ENCODE measurements at regions not wholly inside any gene's neighbourhood (a gene's known extent, or its start where the extent isn't known, plus 50 kb on each side); places are given as distances from the start of the nearest gene placed in this dataset.

GRCh38 chr10:6815346-6815745, 235.3 kb upstream of the PRKCQ start:
- TF ChIP-seq CTCF (conservative IDR thresholded peaks at IDR 0.05; ENCODE audit: low read length) (no peak), EZH2phosphoT487 (IDR thresholded peaks at IDR 0.05; ENCODE audit: borderline replicate concordance) (no peak)

Measured in Loucy (cell line).